Testis (tissue), 2 donors: ENCODE measurements at regions not wholly inside any gene's neighbourhood (a gene's known extent, or its start where the extent isn't known, plus 50 kb on each side); places are given as distances from the start of the nearest gene placed in this dataset.

Experiments
- CTCF ChIP-seq, 3 experiments: fragments of 450-650 bp in 2 of 3; fragments of 200-600 bp in 1 of 3; sonication (generic) in 1 of 3; IDR thresholded peaks; one replicate each; pipeline ENCODE4 v1.5.1; 2016 to 2019; ENCODE audit warnings: antibody characterized with exemption in 3 of 3, mild to moderate bottlenecking in 2 of 3, moderate library complexity in 1 of 3
- POLR2A ChIP-seq: fragments of 450-650 bp; IDR thresholded peaks from one replicate; pipeline ENCODE4 v1.6.1; 2017; ENCODE audit warnings: antibody characterized with exemption, mild to moderate bottlenecking, moderate library complexity

GRCh38 chr12:125330645-125331341 lies 265.6 kb downstream of the AACS start:
- TF ChIP-seq POLR2A (no peak), CTCF (IDR thresholded peaks at IDR 0.05) (peak; percentile 64 to 90 (median 87))
